Keratinocyte (primary cell): ENCODE measurements at regions not wholly inside any gene's neighbourhood (a gene's known extent, or its start where the extent isn't known, plus 50 kb on each side); places are given as distances from the start of the nearest gene placed in this dataset.

ENCODE experiments used
- DNase-seq: peaks from one replicate; pipeline ENCODE4 v3.0.0-alpha.2; 2011; ENCODE audit warnings: low read depth, missing footprints, low spot score
- FAIRE-seq: peaks from 2 replicates; lab custom pipeline; 2011; peaks lifted over from hg19 to GRCh38; lab: Jason Lieb, UNC
- H2AFZ ChIP-seq: 2 replicates; pipeline ENCODE4 v1.6.0; 2012; ENCODE audit warnings: low read length, control low read depth, inconsistent platforms; ENCODE audit not compliant: control insufficient read depth
- H3K27ac ChIP-seq: 2 replicates; pipeline ENCODE4 v1.5.1; 2011; ENCODE audit warnings: low read length; ENCODE audit not compliant: control insufficient read depth, insufficient read depth
- H3K27me3 ChIP-seq: 3 replicates; pipeline ENCODE4 v1.6.0; 2011; ENCODE audit warnings: low read length; ENCODE audit not compliant: control insufficient read depth, insufficient read depth; ENCODE audit errors: extremely low read depth
- H3K36me3 ChIP-seq, 2 experiments: 2 replicates in 1 of 2; 3 replicates in 1 of 2; pipeline ENCODE4 v1.5.1; 2011; ENCODE audit warnings: low read length in 2 of 2, mild to moderate bottlenecking in 1 of 2; ENCODE audit not compliant: control insufficient read depth in 2 of 2, insufficient read depth in 2 of 2; ENCODE audit errors: extremely low read depth in 1 of 2
- H3K4me1 ChIP-seq: 3 replicates; pipeline ENCODE4 v1.5.1; 2011; ENCODE audit warnings: low read length; ENCODE audit not compliant: control insufficient read depth, insufficient read depth; ENCODE audit errors: extremely low read depth
- H3K4me2 ChIP-seq: 3 replicates; pipeline ENCODE4 v1.6.0; 2011; ENCODE audit warnings: low read depth, low read length; ENCODE audit not compliant: control insufficient read depth, insufficient read depth; ENCODE audit errors: extremely low read depth
- H3K4me3 ChIP-seq, 3 experiments: fragments of 200-600 bp in 1 of 3; sonication (generic) in 1 of 3; 2 replicates in 2 of 3; 3 replicates in 1 of 3; pipeline ENCODE4 v1.5.1; 2011 to 2016; ENCODE audit warnings: low read length in 3 of 3, mild to moderate bottlenecking in 3 of 3, control low read depth in 2 of 3, inconsistent platforms in 1 of 3, low read depth in 1 of 3, mixed read lengths in 1 of 3, mixed run types in 1 of 3, moderate library complexity in 1 of 3; ENCODE audit not compliant: control insufficient read depth in 2 of 3, insufficient read depth in 2 of 3; ENCODE audit errors: extremely low read depth in 1 of 3
- H3K79me2 ChIP-seq: 2 replicates; pipeline ENCODE4 v1.6.0; 2012; ENCODE audit warnings: low read length; ENCODE audit not compliant: control insufficient read depth, insufficient read depth
- H3K9ac ChIP-seq: 3 replicates; pipeline ENCODE4 v1.6.0; 2011; ENCODE audit warnings: low read length; ENCODE audit not compliant: control insufficient read depth, insufficient read depth; ENCODE audit errors: extremely low read depth
- H3K9me1 ChIP-seq: 3 replicates; pipeline ENCODE4 v1.6.0; 2011; ENCODE audit warnings: low read length; ENCODE audit not compliant: control insufficient read depth, insufficient read depth; ENCODE audit errors: extremely low read depth
- H3K9me3 ChIP-seq: 2 replicates; pipeline ENCODE4 v1.5.1; 2012; ENCODE audit warnings: low read depth, low read length; ENCODE audit not compliant: control insufficient read depth
- H4K20me1 ChIP-seq: 3 replicates; pipeline ENCODE4 v1.6.0; 2011; ENCODE audit warnings: low read length; ENCODE audit not compliant: control insufficient read depth, insufficient read depth; ENCODE audit errors: extremely low read depth
- CTCF ChIP-seq, 3 experiments: IDR thresholded peaks in 1 of 3; conservative IDR thresholded peaks in 1 of 3; optimal IDR thresholded peaks in 1 of 3; 2 replicates in 2 of 3; 3 replicates in 1 of 3; pipeline versions ENCODE3 to v1.5.1; 2011; ENCODE audit warnings: low read length in 3 of 3, mild to moderate bottlenecking in 3 of 3, moderate library complexity in 2 of 3, control low read depth in 1 of 3, inconsistent platforms in 1 of 3; ENCODE audit not compliant: insufficient read depth in 2 of 3; ENCODE audit errors: extremely low read depth in 1 of 3
- EZH2 ChIP-seq: IDR thresholded peaks from one replicate; pipeline ENCODE4 v1.6.1; 2012; ENCODE audit warnings: inconsistent platforms, mild to moderate bottlenecking, low read length, moderate library complexity
- dilution Hi-C: fragments of 300-500 bp; cut with MboI; formaldehyde crosslinking; loops from one replicate; pipeline ENCODE4 v1.7.0; 2020; ENCODE audit warnings: low sequenced_read_pairs; ENCODE audit not compliant: extremely low pct_ligation_motif_present

GRCh38 chr18:60259052-60259681 lies 113.4 kb downstream of the MC4R start:
- Histone ChIP-seq H3K36me3 (no peaks in the 10 kb centered on the region), H3K27ac (no peak overlapping the region), H3K27me3 (no peaks in the 10 kb centered on the region), H3K9ac (no peak overlapping the region), H3K9me1 (no peaks in the 10 kb centered on the region), H3K79me2 (no peaks in the 10 kb centered on the region), H4K20me1 (no peaks in the 10 kb centered on the region), H3K9me3 (no peaks in the 10 kb centered on the region), H3K4me3 (no peak overlapping the region), H2AFZ (no peak overlapping the region), H3K4me2 (no peak overlapping the region), H3K4me1 (no peaks in the 10 kb centered on the region)
- TF ChIP-seq CTCF (optimal IDR thresholded peaks at IDR 0.05 in 1 of 3, IDR thresholded peaks at IDR 0.05 in 1 of 3, conservative IDR thresholded peaks at IDR 0.05 in 1 of 3; ENCODE audit: extremely low read depth in 1 of 3, insufficient read depth in 2 of 3, low read length in 3 of 3) = no peak
- TF ChIP-seq EZH2 = no peak
- FAIRE-seq = peak; percentile 44
- dilution Hi-C loops = no loop called here
- DNase-seq = no peak

- FAIRE-seq = no peak
- Histone ChIP-seq H2AFZ (no peak overlapping the region), H3K4me2 (no peak overlapping the region), H3K9ac (no peak overlapping the region), H3K27ac (no peak overlapping the region), H3K27me3 (no peaks in the 10 kb centered on the region), H3K79me2 (no peaks in the 10 kb centered on the region), H4K20me1 (no peaks in the 10 kb centered on the region), H3K9me1 (no peaks in the 10 kb centered on the region), H3K36me3 (no peaks in the 10 kb centered on the region), H3K4me3 (no peak overlapping the region), H3K4me1 (no peaks in the 10 kb centered on the region), H3K9me3 (no peaks in the 10 kb centered on the region)
- dilution Hi-C loops = no loop called here
- no peak for DNase-seq
- TF ChIP-seq EZH2 (no peak), CTCF (optimal IDR thresholded peaks at IDR 0.05 in 1 of 3, IDR thresholded peaks at IDR 0.05 in 1 of 3, conservative IDR thresholded peaks at IDR 0.05 in 1 of 3; ENCODE audit: extremely low read depth in 1 of 3, insufficient read depth in 2 of 3, low read length in 3 of 3) (no peak)
Measured at GRCh38 chr18:60249388-60249787, 123.2 kb downstream of the MC4R start.
